ENCODE measurements at regions not wholly inside any gene's neighbourhood (a gene's known extent, or its start where the extent isn't known, plus 50 kb on each side); places are given as distances from the start of the nearest gene placed in this dataset.

DNA sequence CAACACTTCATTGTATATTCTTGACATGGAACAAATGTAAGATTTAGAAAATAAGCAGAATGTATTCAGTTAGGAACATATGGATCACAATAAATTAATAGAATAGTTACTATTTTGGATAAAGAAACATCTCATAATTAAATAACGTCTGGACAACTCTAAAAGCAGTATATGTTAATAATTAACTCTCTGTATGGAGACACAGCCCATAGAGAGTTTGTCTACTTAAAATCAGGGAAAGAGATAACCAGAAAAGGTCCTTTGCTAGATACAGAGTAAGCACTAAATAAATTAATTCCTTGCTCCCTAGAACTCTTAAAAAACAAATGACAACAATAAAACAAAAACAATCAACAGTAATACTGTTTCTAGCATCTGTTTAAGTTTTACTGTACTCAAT, 184.4 kb upstream of the THSD7A start:
- TF ChIP-seq, protein P1, sequence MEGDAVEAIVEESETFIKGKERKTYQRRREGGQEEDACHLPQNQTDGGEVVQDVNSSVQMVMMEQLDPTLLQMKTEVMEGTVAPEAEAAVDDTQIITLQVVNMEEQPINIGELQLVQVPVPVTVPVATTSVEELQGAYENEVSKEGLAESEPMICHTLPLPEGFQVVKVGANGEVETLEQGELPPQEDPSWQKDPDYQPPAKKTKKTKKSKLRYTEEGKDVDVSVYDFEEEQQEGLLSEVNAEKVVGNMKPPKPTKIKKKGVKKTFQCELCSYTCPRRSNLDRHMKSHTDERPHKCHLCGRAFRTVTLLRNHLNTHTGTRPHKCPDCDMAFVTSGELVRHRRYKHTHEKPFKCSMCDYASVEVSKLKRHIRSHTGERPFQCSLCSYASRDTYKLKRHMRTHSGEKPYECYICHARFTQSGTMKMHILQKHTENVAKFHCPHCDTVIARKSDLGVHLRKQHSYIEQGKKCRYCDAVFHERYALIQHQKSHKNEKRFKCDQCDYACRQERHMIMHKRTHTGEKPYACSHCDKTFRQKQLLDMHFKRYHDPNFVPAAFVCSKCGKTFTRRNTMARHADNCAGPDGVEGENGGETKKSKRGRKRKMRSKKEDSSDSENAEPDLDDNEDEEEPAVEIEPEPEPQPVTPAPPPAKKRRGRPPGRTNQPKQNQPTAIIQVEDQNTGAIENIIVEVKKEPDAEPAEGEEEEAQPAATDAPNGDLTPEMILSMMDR (conservative IDR thresholded peaks at IDR 0.05; ENCODE audit: low read depth, low read length), result no peak
- TF ChIP-seq EZH2 (IDR thresholded peaks at IDR 0.05; ENCODE audit: low read length, unreplicated experiment), result no peak

Measured in PC-3 (cell line).